GM12878 (cell line): ENCODE measurements at regions not wholly inside any gene's neighbourhood (a gene's known extent, or its start where the extent isn't known, plus 50 kb on each side); places are given as distances from the start of the nearest gene placed in this dataset.

ENCODE experiments used
- ATAC-seq: fragments of 200-7000 bp; cut with Tn5 transposase; 3 replicates; pipeline ENCODE4 v1.9.1; 2020; ENCODE audit warnings: mild to moderate bottlenecking, moderate library complexity
- BruUV-seq: library from RNA; stranded (reverse); fragments of 400-500 nt; replicated peaks from 2 replicates; lab custom pipeline; 2021; lab: Mats Ljungman, UMichigan
- CTCF ChIA-PET: fragments of 300-600 bp; sonication (Branson Sonifier 250); formaldehyde crosslinking; extraction: SDS; loops from one replicate; lab custom pipeline; 2021; ENCODE audit warnings: inconsistent platforms; lab: Yijun Ruan, JAX
- POLR2A ChIA-PET: fragments of 350-600 bp; formaldehyde crosslinking; extraction: SDS; loops from one replicate; lab custom pipeline; 2021; ENCODE audit warnings: inconsistent platforms; lab: Charles Lee
- RAD21 ChIA-PET: fragments of 300-600 bp; sonication (Branson Sonifier 250); formaldehyde crosslinking; loops from one replicate; lab custom pipeline; 2023; ENCODE audit warnings: antibody characterized with exemption; ENCODE audit not compliant: unreplicated experiment; lab: Charles Lee
- SMC1A ChIA-PET: fragments of 300-600 bp; sonication (Branson Sonifier 250); formaldehyde crosslinking; loops from one replicate; lab custom pipeline; 2023; ENCODE audit not compliant: unreplicated experiment, uncharacterized antibody; lab: Charles Lee
- DNase-seq: peaks from one replicate; pipeline ENCODE4 v3.0.0-alpha.2; 2011; ENCODE audit warnings: low read depth, low spot score
- FAIRE-seq: peaks from 3 replicates; lab custom pipeline; 2011; peaks lifted over from hg19 to GRCh38; lab: Jason Lieb, UNC
- H2AFZ ChIP-seq: 2 replicates; pipeline ENCODE4 v1.6.0; 2011; ENCODE audit warnings: low read depth, low read length, control low read depth; ENCODE audit not compliant: control insufficient read depth
- H3K27ac ChIP-seq: 2 replicates; pipeline ENCODE4 v1.5.1; 2011; ENCODE audit warnings: control low read depth; ENCODE audit not compliant: control insufficient read depth, insufficient read depth
- H3K27me3 ChIP-seq, 2 experiments: replicated peaks in 1 of 2; 2 replicates each; pipeline versions ENCODE4 v1.6.0 to v1.6.1; 2011; ENCODE audit warnings: low read length in 1 of 2; ENCODE audit not compliant: control insufficient read depth in 2 of 2, insufficient read depth in 2 of 2
- H3K36me3 ChIP-seq, 2 experiments: 2 replicates each; pipeline ENCODE4 v1.5.1; 2011; ENCODE audit warnings: low read length in 1 of 2; ENCODE audit not compliant: control insufficient read depth in 2 of 2, insufficient read depth in 2 of 2
- H3K4me1 ChIP-seq: 2 replicates; pipeline ENCODE4 v1.6.1; 2011; ENCODE audit warnings: mild to moderate bottlenecking, low read length, moderate library complexity, mixed read lengths; ENCODE audit not compliant: control insufficient read depth, insufficient read depth
- H3K4me2 ChIP-seq: 2 replicates; pipeline ENCODE4 v1.6.0; 2011; ENCODE audit warnings: control low read depth; ENCODE audit not compliant: control insufficient read depth, insufficient read depth
- H3K4me3 ChIP-seq: fragments of 200-600 bp; sonication (generic); 2 replicates; pipeline ENCODE4 v1.5.1; 2016
- H3K79me2 ChIP-seq: 2 replicates; pipeline ENCODE4 v1.6.0; 2011; ENCODE audit warnings: low read length; ENCODE audit not compliant: control insufficient read depth, insufficient read depth
- H3K9ac ChIP-seq: 2 replicates; pipeline ENCODE4 v1.8.0; 2011; ENCODE audit warnings: low read length, control low read depth, mixed read lengths; ENCODE audit not compliant: control insufficient read depth, insufficient read depth
- H3K9me3 ChIP-seq: replicated peaks from 3 replicates; pipeline ENCODE4 v1.5.1; 2011; ENCODE audit warnings: mild to moderate bottlenecking, low read length; ENCODE audit not compliant: control insufficient read depth, insufficient read depth
- H4K20me1 ChIP-seq: 2 replicates; pipeline ENCODE4 v1.6.0; 2011; ENCODE audit not compliant: control insufficient read depth, insufficient read depth
- ATF3 ChIP-seq: IDR thresholded peaks from 2 replicates; pipeline ENCODE4 v1.6.1; 2011; ENCODE audit warnings: low read depth, mild to moderate bottlenecking, low read length, moderate library complexity, borderline replicate concordance; ENCODE audit errors: extremely low read depth
- ATF7 ChIP-seq: fragments of 450-650 bp; IDR thresholded peaks from 2 replicates; pipeline ENCODE4 v1.6.1; 2016; ENCODE audit warnings: low read depth, mild to moderate bottlenecking
- BCLAF1 ChIP-seq: fragments of 450-650 bp; IDR thresholded peaks from 2 replicates; pipeline ENCODE4 v1.6.1; 2017; ENCODE audit warnings: antibody characterized with exemption, mild to moderate bottlenecking, moderate library complexity
- HDAC6 ChIP-seq: fragments of 200-600 bp; sonication (generic); IDR thresholded peaks from one replicate; pipeline ENCODE4 v1.8.0; 2017; ENCODE audit warnings: antibody characterized with exemption; ENCODE audit not compliant: unreplicated experiment
- HDGF ChIP-seq: fragments of 450-650 bp; IDR thresholded peaks from 2 replicates; pipeline ENCODE4 v1.6.1; 2016; ENCODE audit warnings: antibody characterized with exemption
- KDM1A ChIP-seq: fragments of 200-600 bp; sonication (generic); IDR thresholded peaks from 2 replicates; pipeline ENCODE4 v1.6.1; 2016; ENCODE audit warnings: borderline replicate concordance
- KLF5 ChIP-seq: fragments of 450-650 bp; IDR thresholded peaks from 2 replicates; pipeline ENCODE4 v1.6.1; 2014; ENCODE audit warnings: mild to moderate bottlenecking; ENCODE audit not compliant: partially characterized antibody
- PKNOX1 ChIP-seq: fragments of 450-650 bp; IDR thresholded peaks from 2 replicates; pipeline ENCODE4 v1.6.1; 2016; ENCODE audit warnings: mild to moderate bottlenecking
- PML ChIP-seq: IDR thresholded peaks from 2 replicates; pipeline ENCODE4 v1.6.1; 2012; ENCODE audit warnings: low read length, inconsistent platforms
- RELA ChIP-seq: fragments of 450-650 bp; IDR thresholded peaks from 2 replicates; pipeline ENCODE4 v1.8.0; 2014; ENCODE audit warnings: borderline replicate concordance; ENCODE audit not compliant: partially characterized antibody
- SKIL ChIP-seq: fragments of 450-650 bp; IDR thresholded peaks from 2 replicates; pipeline ENCODE4 v1.6.1; 2017; ENCODE audit warnings: mild to moderate bottlenecking, low read depth, inconsistent platforms; ENCODE audit not compliant: poor library complexity, severe bottlenecking
- SMAD5 ChIP-seq: IDR thresholded peaks from 2 replicates; pipeline ENCODE4 v1.6.1; 2016; ENCODE audit warnings: antibody characterized with exemption, low read depth
- YBX1 ChIP-seq: fragments of 450-650 bp; IDR thresholded peaks from 2 replicates; pipeline ENCODE4 v1.6.1; 2016; ENCODE audit warnings: antibody characterized with exemption
- ZBTB40 ChIP-seq: fragments of 450-650 bp; IDR thresholded peaks from 2 replicates; pipeline ENCODE4 v1.6.1; 2016; ENCODE audit warnings: mild to moderate bottlenecking, moderate library complexity, borderline replicate concordance
- in situ Hi-C: fragments of 300-500 bp; cut with MboI; formaldehyde crosslinking; loops from 9 replicates; pipeline ENCODE4 v1.14.3; 2018; ENCODE audit warnings: mixed read lengths
- intact Hi-C: fragments of 100-400 bp; cut with micrococcal nuclease; formaldehyde crosslinking; loops from one replicate; pipeline ENCODE4 v1.14.2; 2022; ENCODE audit not compliant: unreplicated experiment

- TF ChIP-seq ZBTB40 (no peak), ATF7 (no peak)
Measured at GRCh38 chr20:24190905-24191304, 202.3 kb upstream of the GGTLC1 start (continued).

GRCh38 chr20:24185791-24186190 lies 197.2 kb upstream of the GGTLC1 start:
- no peak for FAIRE-seq
- no peaks in the 10 kb centered on the region for H3K4me1 ChIP-seq
- SMC1A ChIA-PET, result no interaction called here
- intact Hi-C loops (no loop called here), in situ Hi-C loops (no loop called here)
- no peaks in the 10 kb centered on the region for H3K27me3 ChIP-seq
- H4K20me1 ChIP-seq, result no peaks in the 10 kb centered on the region
- CTCF ChIA-PET, result no interaction called here
- H3K27ac ChIP-seq, result no peak overlapping the region
- DNase-seq, result no peak
- POLR2A ChIA-PET, result no interaction called here
- H3K4me2 ChIP-seq, result no peak overlapping the region
- H3K4me3 ChIP-seq, result no peak overlapping the region
- H3K9me3 ChIP-seq, result no peaks in the 10 kb centered on the region
- BruUV-seq, result no TSS peak
- H2AFZ ChIP-seq, result no peak overlapping the region
- H3K79me2 ChIP-seq, result no peaks in the 10 kb centered on the region
- H3K36me3 ChIP-seq, result no peaks in the 10 kb centered on the region
- no peak overlapping the region for H3K9ac ChIP-seq
- ATAC-seq, result no peak
- RAD21 ChIA-PET, result no interaction called here
- TF ChIP-seq SKIL (no peak), KDM1A (no peak), PKNOX1 (no peak), BCLAF1 (no peak), HDAC6 (no peak), KLF5 (no peak), RELA (no peak), SMAD5 (no peak), PML (no peak), ATF3 (no peak), YBX1 (no peak), HDGF (no peak)
